Sigmoid colon (tissue), 6 donors: ENCODE measurements at regions not wholly inside any gene's neighbourhood (a gene's known extent, or its start where the extent isn't known, plus 50 kb on each side); places are given as distances from the start of the nearest gene placed in this dataset.

Experiments
- DNase-seq: peaks from one replicate; pipeline ENCODE4 v3.0.0-alpha.2; 2019
- H3K27ac ChIP-seq, 4 donors: fragments of 200-600 bp; sonication (generic); one replicate each; pipeline ENCODE4 v1.5.1; 2016 to 2019; ENCODE audit warnings: mild to moderate bottlenecking in 1 of 4
- H3K27me3 ChIP-seq, 3 donors: fragments of 200-600 bp; sonication (generic); one replicate each; pipeline ENCODE4 v1.5.1; 2019; ENCODE audit warnings: mild to moderate bottlenecking in 1 of 3
- H3K36me3 ChIP-seq, 4 donors: fragments of 200-600 bp; sonication (generic); one replicate each; pipeline ENCODE4 v1.5.1; 2016 to 2019
- H3K4me1 ChIP-seq, 4 donors: fragments of 200-600 bp; sonication (generic); one replicate each; pipeline ENCODE4 v1.5.1; 2017 to 2019
- H3K4me3 ChIP-seq, 4 donors: fragments of 200-600 bp; sonication (generic); one replicate each; pipeline ENCODE4 v1.5.1; 2017 to 2019; ENCODE audit warnings: mild to moderate bottlenecking in 2 of 4, moderate library complexity in 1 of 4
- H3K9me3 ChIP-seq, 4 donors: fragments of 200-600 bp in 3 of 4; sonication (generic) in 3 of 4; one replicate each; pipeline versions ENCODE4 v1.5.1 to v1.6.1; 2013 to 2019
- CTCF ChIP-seq, 4 experiments: fragments of 450-650 bp in 3 of 4; fragments of 200-600 bp in 1 of 4; IDR thresholded peaks; one replicate each; pipeline ENCODE4 v1.5.1; 2016 to 2019; ENCODE audit warnings: antibody characterized with exemption in 4 of 4, mild to moderate bottlenecking in 3 of 4, moderate library complexity in 2 of 4
- EP300 ChIP-seq, 4 donors: sonication (generic); formaldehyde crosslinking; IDR thresholded peaks; one replicate each; pipeline ENCODE4 v1.6.1; 2017; ENCODE audit warnings: antibody characterized with exemption in 4 of 4
- POLR2A ChIP-seq, 2 donors: fragments of 450-650 bp; IDR thresholded peaks; one replicate each; pipeline ENCODE4 v1.6.1; 2016; ENCODE audit warnings: antibody characterized with exemption in 2 of 2, mild to moderate bottlenecking in 2 of 2, moderate library complexity in 2 of 2
- POLR2AphosphoS5 ChIP-seq, 4 donors: sonication (generic); formaldehyde crosslinking; IDR thresholded peaks; one replicate each; pipeline ENCODE4 v1.6.1; 2017; ENCODE audit warnings: antibody characterized with exemption in 4 of 4
- WGBS, 2 donors: extraction: QIAGEN DNeasy Blood & Tissue Kit; methylation state at CpG; one replicate each; pipeline ENCODE4 v1.1.7; 2013; 5-methylcytosine and 5-hydroxymethylcytosine counted together
- intact Hi-C: fragments of 100-400 bp; cut with DNase I; formaldehyde crosslinking; loops from one replicate; pipeline ENCODE4 v1.15.1; 2023
- donor health status: healthy with polysubstance abuse.
- donor health status: healthy.

- Histone ChIP-seq H3K36me3 (no peaks in the 10 kb centered on the region), H3K4me1 (no peaks in the 10 kb centered on the region), H3K9me3 (no peaks in the 10 kb centered on the region), H3K27ac (no peak overlapping the region), H3K4me3 (no peak overlapping the region), H3K27me3 (no peaks in the 10 kb centered on the region)
- intact Hi-C loops: loop anchor here (2.0 to 5.0 kb wide), 2 partner anchors 208 to 272 kb away; no protein-coding TSS in a partner anchor
- no peak for TF ChIP-seq EP300 (IDR thresholded peaks at IDR 0.05)
- no peak for TF ChIP-seq POLR2A (IDR thresholded peaks at IDR 0.05)
- no peak for TF ChIP-seq POLR2AphosphoS5 (IDR thresholded peaks at IDR 0.05)
- peak in 3 of 4 experiments; percentile 41 to 55 (median 49) for TF ChIP-seq CTCF (IDR thresholded peaks at IDR 0.05)
- 45 to 60% methylated on average over 3 of the region's 3 CpGs for WGBS, 2 donors
- no peak for DNase-seq
These were observed 126.9 kb upstream of the GPRIN3 start for GRCh38 chr4:89434364-89434988.

- Histone ChIP-seq H3K9me3 (no peaks in the 10 kb centered on the region), H3K4me3 (no peak overlapping the region), H3K27ac (no peak overlapping the region), H3K4me1 (no peaks in the 10 kb centered on the region), H3K36me3 (no peaks in the 10 kb centered on the region), H3K27me3 (no peaks in the 10 kb centered on the region)
- DNase-seq: no peak
- intact Hi-C loops: no loop called here
- TF ChIP-seq POLR2A (IDR thresholded peaks at IDR 0.05) (no peak), POLR2AphosphoS5 (IDR thresholded peaks at IDR 0.05) (no peak), EP300 (IDR thresholded peaks at IDR 0.05) (no peak), CTCF (IDR thresholded peaks at IDR 0.05) (no peak)
- WGBS, 2 donors: 16 to 71% methylated on average over 2 of the region's 2 CpGs
These were observed 120.2 kb upstream of the GPRIN3 start for GRCh38 chr4:89427782-89428181.

GRCh38 chr4:89425023-89425422, 117.4 kb upstream of the GPRIN3 start:
- intact Hi-C loops: no loop called here
- H3K36me3 ChIP-seq: no peaks in the 10 kb centered on the region
- WGBS, 2 donors: 85 to 88% methylated on average over 1 of the region's 1 CpG
- no peak for DNase-seq
- no peaks in the 10 kb centered on the region for H3K4me1 ChIP-seq
- H3K4me3 ChIP-seq: no peak overlapping the region
- no peaks in the 10 kb centered on the region for H3K27me3 ChIP-seq
- H3K9me3 ChIP-seq: no peaks in the 10 kb centered on the region
- no peak overlapping the region for H3K27ac ChIP-seq
- TF ChIP-seq POLR2A (IDR thresholded peaks at IDR 0.05) (no peak), EP300 (IDR thresholded peaks at IDR 0.05) (no peak), POLR2AphosphoS5 (IDR thresholded peaks at IDR 0.05) (no peak), CTCF (IDR thresholded peaks at IDR 0.05) (no peak)

- whole genome bisulfite sequencing, 2 donors: 88 to 90% methylated on average over 3 of the region's 3 CpGs
- Histone ChIP-seq H3K9me3 (no peaks in the 10 kb centered on the region), H3K36me3 (no peaks in the 10 kb centered on the region), H3K4me1 (no peaks in the 10 kb centered on the region), H3K27ac (no peak overlapping the region), H3K4me3 (no peak overlapping the region), H3K27me3 (no peaks in the 10 kb centered on the region)
- TF ChIP-seq POLR2A (IDR thresholded peaks at IDR 0.05) (no peak), EP300 (IDR thresholded peaks at IDR 0.05) (no peak), POLR2AphosphoS5 (IDR thresholded peaks at IDR 0.05) (no peak), CTCF (IDR thresholded peaks at IDR 0.05) (no peak)
- intact Hi-C loops: no loop called here
- no peak for DNase-seq
These were observed 114.9 kb upstream of the GPRIN3 start for GRCh38 chr4:89422441-89422990.

- no peaks in the 10 kb centered on the region for H3K36me3 ChIP-seq
- 97 to 98% methylated on average over 2 of the region's 2 CpGs for WGBS, 2 donors
- TF ChIP-seq POLR2AphosphoS5 (IDR thresholded peaks at IDR 0.05): no peak
- no peak for TF ChIP-seq EP300 (IDR thresholded peaks at IDR 0.05)
- TF ChIP-seq POLR2A (IDR thresholded peaks at IDR 0.05): no peak
- no peak for TF ChIP-seq CTCF (IDR thresholded peaks at IDR 0.05)
- no peaks in the 10 kb centered on the region for H3K27me3 ChIP-seq
- H3K27ac ChIP-seq: no peak overlapping the region
- no peaks in the 10 kb centered on the region for H3K4me1 ChIP-seq
- H3K9me3 ChIP-seq: no peaks in the 10 kb centered on the region
- intact Hi-C loops: no loop called here
- no peak overlapping the region for H3K4me3 ChIP-seq
- no peak for DNase-seq
These were observed 112.9 kb upstream of the GPRIN3 start for GRCh38 chr4:89420507-89420906.
